HG03159 (cell line): ENCODE measurements at regions not wholly inside any gene's neighbourhood (a gene's known extent, or its start where the extent isn't known, plus 50 kb on each side); places are given as distances from the start of the nearest gene placed in this dataset.

Experiments
- ATAC-seq: cut with Tn5 transposase; IDR thresholded peaks from one replicate; pipeline ENCODE4 v1.9.1; 2021; ENCODE audit warnings: mild to moderate bottlenecking, moderate library complexity; ENCODE audit not compliant: unreplicated experiment

DNA sequence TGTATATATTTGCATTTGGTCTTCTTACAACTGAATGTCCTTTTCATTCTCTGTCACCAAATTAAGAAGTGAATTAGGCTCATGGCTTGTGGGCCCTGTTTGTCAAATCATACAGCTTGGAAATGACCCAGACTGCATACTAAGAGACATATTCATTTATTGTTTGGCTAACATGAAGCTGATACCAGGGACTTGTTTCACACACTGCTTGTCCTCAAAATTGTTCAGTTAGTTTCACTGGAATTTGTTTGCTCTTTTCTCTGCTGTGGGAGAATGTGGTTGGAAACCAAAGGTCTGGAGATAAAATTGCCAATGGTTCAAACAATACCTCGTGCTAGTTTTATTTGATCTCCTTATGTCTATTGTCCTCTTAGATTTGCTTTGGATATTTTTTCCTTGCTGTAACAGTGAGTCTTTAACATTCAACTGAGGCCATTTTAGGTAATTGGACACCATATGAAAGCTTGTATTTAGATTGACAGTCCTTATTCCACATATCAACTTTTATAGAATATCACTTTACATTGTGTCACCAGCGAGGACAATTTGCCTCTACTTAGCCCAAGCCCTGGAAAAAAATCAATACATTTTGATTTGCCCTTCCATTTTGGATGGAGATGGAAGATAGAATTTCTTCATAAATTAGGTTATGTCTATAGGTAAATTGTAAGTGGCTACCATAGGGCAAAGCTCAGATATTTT lies 144.3 kb upstream of the MTAP start:
- no peak for ATAC-seq

DNA sequence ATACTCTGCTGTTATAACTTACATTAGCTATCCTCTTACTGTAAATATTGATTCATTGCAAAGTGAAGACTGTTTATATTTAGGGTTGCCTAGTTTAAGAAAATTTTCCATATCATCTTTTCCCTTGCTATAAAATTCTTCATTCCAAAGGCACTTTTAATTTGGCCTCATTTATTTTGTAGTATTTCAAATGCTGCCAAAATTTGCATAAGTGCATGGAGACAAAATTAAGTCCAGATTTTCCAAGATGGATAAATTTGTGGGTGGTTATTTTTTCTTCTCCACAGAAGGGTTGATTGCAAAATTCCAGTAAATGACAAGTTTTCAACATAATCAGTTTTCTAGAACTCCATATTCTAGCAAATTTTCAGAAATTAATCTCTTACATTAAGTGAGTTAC lies 141.5 kb upstream of the MTAP start:
- ATAC-seq: no peak

DNA sequence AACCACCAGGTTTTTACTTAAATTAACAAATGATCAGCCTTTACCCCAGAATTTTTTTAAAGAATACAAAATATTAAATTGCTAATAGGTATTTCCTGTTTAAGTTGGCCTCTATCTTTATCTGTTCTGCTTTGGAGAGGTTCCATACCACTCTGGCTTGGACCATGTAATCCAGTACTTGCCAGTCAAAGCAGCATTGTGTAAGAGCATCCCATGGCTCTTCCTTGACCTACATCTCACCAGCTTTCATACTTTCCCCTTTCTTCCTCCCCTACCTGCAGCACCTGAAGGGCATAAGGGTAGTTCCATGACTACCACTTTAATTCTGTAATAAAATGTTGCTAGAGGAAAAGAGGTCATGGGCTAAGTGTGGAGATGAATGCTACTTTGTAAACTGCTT lies 140.8 kb upstream of the MTAP start:
- no peak for ATAC-seq

DNA sequence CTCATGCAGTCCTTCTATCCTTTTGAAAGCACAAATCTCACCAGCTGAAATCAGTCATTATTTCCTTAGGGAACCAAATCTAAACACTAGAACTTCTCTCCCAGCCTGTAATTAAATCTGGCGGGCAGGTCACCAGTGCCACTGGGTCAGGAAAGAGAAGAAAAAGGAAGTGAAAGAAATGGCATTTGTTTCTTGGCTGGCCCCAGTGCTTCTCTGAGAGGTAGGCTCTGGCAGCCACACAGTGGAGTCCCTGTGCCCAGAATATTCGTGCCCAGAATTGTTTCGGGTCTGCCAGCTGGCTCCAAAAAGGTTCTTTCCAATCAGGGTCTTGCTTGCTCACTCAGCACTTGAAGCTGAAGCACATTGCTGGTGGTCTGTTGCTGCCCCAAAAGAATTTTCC lies 133.9 kb upstream of the MTAP start:
- ATAC-seq: no peak

DNA sequence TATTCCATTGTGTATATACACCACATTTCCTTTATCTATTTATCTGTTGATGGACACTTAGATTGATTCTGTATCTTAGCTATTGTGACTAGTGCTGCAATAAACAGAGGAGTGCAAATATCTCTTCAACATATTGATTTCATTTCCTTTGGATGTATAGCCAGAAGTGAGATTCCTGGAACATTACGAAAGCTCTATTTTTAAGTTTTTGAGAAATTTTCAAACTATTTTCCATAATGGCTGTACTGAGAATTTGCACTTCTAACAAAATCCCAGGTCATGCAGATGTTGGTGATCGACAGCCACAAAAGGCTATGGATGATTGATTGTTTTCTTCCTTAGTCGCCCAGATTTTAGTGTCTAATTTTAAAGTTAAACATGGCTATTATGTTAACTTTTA lies 132.7 kb upstream of the MTAP start:
- ATAC-seq: no peak

DNA sequence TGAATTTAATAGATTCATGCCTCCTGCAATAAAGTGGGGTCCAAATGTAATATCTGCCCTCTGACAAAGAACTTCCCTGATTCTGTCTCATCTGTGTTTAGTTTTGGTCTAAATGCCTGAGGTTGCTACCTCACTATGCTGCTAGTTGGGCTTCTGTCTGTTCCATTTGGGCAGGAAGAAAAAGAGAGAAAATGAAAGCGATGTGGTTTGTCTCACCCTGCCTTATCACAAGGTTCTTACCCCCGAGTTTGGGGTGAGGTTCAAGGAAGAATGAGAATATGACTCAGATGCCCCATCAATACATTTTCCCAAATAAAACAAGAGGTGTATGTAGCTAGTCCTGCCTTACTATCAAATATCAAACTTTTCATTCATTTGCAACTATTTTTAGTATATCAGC lies 132.1 kb upstream of the MTAP start:
- no peak for ATAC-seq

DNA sequence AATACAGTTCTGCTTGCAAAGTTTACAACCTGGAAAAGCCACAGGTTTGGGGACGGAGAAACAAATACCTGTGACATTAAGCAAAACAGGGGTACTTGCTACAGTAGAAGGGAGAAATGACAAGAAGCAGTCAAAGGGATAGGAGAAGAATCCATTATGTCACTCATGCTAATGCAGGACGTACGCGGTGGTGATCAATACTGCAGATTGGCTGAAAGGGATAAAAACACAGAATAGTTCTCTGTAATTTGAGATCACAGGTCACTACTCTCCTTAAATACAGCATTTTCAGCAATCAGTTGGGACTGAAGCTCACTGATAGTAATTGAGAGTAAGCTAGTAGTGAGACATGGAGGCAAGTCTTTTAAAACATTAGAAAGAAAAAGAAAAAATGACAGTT lies 130.3 kb upstream of the MTAP start:
- no peak for ATAC-seq

DNA sequence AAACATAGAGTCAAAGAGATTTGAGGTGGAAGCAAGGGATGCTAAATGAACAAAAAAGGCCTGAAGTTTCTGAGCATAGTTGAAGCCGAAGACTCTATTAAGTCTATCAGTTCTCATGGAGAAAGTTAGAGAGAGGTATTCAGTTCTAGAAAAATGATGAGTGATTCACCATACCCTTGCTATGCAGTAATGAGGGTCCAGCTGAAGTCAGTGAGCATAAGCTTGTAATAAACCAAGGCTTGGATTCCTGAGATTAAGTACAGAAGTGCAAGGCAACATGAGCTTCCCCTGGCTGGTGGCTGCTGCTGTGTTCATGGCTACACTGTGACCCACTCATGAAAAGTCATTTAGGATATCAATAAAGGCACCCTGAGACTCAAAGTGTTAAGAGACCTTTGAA lies 129.7 kb upstream of the MTAP start:
- ATAC-seq: no peak

DNA sequence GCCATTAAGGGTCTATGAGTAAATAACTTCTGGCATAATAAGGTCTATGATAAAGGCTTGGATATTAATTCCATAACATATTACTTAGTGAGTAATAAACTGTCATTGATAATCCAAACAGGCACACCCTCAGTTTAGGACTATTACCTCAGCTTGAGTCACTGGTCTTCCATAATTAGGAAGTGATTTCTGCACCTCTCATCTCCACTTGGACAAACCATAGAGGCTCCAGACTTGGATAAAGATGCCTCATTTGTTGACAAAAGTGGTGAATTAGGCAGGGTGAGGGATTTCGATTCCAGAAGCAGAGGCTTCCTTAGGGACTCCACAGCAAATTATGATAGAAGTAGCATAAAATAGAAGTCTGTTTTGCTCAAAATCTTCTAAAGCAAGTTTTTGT lies 127.5 kb upstream of the MTAP start:
- ATAC-seq: no peak

DNA sequence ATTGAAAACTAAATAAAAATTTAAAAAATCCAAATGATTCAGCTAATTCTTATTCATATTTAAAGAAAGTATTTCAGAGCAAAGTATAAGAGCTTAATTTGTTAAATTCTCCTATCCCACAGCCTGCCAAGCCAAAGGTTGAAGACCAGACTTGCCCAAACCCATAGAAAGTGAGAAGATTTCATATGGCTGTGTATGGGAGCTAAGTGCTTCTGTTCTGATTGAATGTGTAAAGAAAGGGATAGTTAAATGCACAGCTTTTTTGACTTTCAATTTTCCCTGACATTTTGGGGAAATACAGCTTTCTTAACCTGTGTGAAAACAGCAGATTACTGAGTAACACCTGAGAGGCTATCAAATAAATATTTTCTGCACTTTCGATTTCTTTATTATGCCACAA lies 125.0 kb upstream of the MTAP start:
- ATAC-seq: no peak

DNA sequence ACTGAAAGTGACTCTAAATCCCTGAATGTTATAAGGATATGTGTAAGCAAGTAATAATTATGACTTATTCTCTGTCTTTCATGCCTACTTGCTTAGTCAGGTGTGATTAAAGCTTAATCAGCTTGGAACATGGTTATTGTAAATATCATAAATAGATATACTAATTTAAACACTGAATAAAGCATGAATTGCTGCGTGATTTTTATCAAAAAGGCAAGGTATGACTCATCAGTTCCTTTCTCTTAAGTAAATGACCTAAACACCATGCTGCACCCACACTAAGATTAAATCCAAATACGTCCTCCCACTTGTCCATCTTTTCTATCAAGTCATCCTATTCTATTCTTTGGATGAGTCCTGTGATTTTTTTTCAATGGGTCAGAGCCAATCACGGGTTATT lies 124.6 kb upstream of the MTAP start:
- ATAC-seq: no peak

DNA sequence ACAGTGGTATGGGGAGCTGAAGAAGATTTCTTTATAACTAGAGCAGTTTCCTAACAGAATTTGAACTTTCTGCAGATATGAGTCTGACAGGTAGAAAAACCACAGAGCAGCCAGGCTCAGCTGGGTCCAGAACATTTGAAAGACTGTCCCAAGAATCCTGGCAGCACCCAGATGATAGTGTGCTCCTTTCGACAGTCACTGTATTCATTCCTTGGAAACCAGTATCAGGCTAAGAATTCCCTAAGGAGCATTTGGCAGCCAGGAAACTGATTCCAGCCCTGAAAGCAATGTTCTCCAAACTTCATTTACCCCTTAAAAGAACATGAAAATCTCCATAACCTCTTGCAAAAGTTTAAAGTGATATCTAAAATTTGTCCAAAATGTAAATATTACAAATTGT lies 123.0 kb upstream of the MTAP start:
- ATAC-seq: no peak

DNA sequence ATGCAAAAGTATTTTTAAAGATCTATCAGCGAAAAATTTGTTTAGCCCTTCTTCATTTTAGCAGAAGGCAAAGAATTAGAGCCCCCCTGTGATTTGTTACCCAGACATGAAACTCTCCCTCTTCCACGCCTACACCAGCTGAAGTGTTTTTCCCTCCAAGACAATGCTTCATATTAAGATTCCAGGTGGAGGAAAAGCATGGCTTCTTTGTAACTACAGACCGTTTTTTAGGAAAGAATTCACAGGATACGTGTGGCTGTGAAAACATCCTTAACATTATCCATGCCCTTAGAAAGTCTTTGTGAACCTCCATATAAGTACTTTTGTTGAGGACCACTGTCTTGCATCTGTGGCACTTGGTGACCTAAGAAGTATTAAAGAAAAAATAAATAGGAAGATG lies 121.8 kb upstream of the MTAP start:
- no peak for ATAC-seq

DNA sequence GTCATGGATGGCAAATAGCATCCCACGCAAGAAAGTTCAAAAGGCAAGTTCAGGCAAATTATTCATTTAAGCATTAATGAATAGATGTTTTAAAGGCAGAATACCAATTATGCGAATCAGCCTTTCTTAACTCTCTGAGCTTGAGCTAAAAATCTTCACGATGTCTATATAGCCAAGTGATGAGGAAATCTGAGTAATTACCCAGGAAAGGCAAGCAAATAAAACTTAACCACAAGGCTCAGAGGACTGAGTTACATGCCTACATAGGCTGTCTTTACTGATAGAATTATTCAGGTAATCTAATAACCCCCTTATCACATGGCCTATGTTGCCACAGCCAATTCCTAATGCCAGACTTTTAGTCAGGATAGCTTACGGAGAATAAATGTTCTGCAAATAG lies 120.8 kb upstream of the MTAP start:
- no peak for ATAC-seq

DNA sequence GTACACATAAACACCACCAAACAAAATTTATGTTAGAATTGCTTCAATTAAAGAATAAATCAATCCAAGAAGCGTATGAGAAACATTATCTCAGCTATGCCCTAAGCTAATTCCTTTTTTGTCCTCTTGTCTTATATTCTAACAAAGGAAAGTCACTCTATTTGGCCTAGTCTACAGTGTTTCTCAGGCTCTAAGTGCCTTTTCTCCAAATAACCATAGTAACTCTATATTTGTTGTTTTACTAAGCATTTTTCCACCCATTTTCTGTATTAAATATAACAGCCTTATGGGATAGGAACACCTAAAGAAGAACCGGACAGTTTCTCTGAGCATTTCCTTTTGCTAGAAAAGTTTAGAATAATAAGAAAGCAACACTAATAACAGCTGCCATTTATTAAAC lies 120.1 kb upstream of the MTAP start:
- no peak for ATAC-seq

DNA sequence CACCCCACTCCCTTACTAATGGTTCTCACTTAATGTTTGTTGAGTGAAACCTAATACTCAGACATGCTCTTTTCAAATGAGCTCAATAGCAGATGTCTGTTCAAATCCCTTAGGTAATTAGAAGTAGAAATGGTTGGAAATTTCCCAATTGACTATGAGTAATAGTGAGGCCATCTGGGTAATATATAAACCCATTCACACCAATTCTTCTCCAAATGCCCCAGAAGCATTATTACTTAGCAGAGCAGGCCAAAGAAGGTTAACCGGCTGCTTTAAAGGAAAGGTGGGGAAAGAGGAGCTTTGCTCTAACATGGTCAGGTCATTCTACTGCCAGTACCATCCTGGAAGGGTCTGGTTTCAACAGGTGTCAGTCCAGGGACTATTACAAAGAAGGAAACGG lies 119.5 kb upstream of the MTAP start:
- no peak for ATAC-seq

DNA sequence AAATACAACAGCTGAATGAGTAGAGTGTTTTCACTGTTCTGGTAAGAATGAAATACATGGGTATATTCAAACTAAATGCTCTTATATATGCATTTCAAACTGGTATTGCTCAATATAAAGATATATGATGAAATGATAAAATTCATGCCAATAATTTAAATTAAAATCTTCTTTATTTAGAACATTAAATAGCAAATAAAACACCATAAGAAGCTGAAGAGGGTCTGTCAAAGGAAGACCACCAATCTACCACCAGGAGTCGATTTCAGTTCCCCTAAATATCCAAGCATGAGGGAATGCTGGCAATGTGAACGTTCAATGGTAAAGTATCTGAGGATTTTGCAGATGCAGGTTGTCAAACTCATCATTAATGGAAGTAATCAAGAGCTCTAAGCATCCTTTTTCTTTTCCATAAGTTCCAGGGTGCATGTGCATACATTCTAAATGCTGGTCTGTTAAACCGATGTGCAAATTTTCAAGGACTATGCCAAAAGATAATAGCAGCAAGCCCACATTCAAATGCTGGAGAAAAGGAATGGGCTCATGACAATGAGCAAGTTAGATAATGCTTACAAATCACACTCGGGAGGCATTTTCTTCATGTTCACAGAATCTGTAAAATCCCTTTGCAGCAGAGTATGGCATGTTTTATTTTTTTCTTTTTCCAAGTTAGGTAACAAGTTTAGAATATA lies 118.8 kb upstream of the MTAP start:
- no peak for ATAC-seq

DNA sequence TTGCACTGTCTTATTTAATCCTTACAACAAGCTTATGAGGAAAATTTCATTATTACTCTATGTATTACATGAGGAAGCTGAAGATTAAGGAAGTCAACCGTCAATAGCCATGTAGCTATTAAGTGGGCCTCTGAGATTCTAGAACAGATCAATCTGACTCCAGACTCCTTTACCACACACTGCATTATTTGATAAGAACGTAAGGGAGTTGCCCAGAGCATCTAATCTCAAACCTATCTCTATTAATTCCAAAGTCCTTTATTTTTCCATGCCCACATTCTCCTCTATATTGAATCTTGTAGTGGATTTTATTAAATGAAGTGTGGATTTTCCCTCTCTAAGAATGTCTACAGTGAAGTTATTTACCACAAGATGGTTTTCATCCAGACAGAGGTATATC lies 118.2 kb upstream of the MTAP start:
- ATAC-seq: no peak

DNA sequence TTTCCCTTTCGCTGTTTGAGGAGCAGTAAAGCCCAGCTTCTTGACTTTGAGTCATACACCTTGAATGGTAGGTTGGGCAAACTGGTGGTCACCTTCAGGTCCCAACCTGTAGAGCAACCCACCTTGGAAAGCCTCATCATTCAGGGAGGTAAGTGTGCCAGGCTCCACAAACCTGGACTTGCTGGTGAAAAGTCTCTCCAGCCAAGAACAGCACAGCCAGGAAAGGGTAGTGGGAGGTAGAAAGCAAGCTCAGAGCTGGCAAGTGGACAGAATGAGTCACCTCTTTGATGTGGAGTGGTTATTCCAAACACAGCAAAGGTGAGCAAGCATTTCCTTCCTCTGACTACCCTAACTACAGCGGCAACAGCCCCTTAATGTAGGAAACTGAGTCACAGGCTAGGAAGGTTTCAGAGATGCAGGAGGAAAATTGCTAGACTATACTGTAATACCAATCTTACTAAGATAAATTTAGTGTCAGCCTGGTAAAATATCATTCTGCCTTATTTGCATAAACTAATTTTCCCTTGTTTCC lies 117.5 kb upstream of the MTAP start:
- ATAC-seq: no peak

DNA sequence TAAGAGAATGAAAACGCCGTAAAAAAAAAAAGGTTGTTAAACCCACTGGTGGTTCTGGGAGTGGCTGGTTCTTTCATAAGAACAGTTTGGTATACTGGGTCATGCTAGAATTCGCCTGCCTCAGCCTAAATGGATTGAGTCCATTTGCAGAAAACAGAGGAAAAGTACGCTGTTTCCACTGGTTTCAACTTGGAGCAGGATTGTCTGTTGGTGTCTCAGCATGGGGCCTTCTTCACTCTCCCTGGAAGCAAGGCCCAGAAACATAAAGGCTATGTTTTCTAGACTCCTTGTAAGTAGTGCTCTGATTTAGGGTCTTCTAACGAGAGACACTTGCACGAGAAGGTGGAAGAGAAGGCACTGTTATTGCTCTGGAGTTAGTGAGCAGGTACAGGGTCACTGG lies 116.9 kb upstream of the MTAP start:
- no peak for ATAC-seq

DNA sequence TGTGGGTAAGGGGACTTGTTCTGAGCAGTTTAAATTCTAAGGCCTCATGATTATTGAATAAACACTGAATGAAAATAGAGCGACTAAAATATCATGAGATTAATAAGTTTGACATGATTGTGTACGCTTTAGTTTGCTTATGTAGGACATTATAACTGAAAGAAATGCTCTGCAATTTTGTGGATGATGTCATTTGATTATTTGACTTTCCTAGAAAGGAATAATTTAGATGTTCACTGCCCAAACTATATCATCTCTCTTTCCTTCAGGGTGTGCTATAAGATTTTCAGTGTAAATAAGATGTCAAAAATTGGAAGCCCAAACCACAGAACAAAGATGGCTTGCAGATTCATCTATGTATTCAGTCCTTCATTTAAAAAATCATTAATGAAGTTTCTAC lies 115.7 kb upstream of the MTAP start:
- no peak for ATAC-seq

DNA sequence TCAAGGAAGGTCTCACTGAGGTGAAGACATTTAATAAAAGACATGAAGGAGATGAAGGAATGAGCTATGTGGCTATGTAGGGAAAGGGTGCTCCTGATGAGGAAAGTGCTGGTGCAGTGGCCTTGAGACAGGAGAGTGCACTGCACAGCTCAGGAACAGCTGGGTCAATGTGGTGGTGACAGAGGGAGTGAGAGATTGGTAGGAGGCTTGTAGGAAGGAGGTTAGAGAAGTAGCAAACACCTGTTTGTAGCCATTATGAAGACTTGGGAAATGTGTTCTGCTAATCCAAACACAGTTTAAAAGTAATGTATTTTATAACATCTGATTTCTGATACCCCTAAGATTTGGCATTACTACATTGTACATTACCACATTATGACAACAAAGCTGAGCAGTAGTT lies 115.1 kb upstream of the MTAP start:
- no peak for ATAC-seq
